ENCODE measurements at regions not wholly inside any gene's neighbourhood (a gene's known extent, or its start where the extent isn't known, plus 50 kb on each side); places are given as distances from the start of the nearest gene placed in this dataset.

GRCh38 chr7:26011039-26011696 is 140.8 kb upstream of the NFE2L3 start:
- H3K9me3 ChIP-seq (ENCODE audit: low read depth, low read length, poor library complexity, severe bottlenecking) = no peaks in the 10 kb centered on the region

DNA sequence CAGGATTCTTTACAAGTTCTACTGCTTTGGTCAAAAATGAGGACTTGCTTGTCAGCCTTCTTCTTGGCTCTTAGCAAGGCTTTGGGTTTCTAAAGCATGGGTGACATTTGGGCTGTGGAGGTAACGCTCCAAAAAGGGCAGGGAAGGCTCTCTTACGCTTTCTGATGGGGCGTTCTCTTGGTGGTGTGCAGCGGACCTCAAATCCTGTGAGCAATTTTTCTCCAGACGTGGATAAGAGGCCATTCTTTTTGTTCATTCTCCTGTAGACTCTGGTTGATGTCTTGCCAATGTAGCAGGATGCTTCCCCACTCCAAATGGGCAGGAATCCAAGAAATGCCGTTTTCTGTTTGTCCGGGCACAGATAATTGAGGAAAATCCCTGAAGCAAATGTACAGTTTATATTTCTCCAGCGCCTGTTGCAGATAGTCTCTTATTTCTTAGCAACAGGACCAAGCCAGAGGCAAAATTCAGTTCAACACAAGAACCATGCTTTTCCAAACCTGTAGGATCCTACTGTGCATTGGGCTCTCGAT is 138.4 kb upstream of the NFE2L3 start:
- intact Hi-C loops (cut with micrococcal nuclease; ENCODE audit: unreplicated experiment) = no loop called here
- BruUV-seq (replicated peaks) = no TSS peak
- no peaks in the 10 kb centered on the region for H3K36me3 ChIP-seq (ENCODE audit: insufficient read depth, low read length, poor library complexity, severe bottlenecking)

More at GRCh38 chr7:26011039-26011696, 140.8 kb upstream of the NFE2L3 start:
- intact Hi-C loops (cut with micrococcal nuclease; ENCODE audit: unreplicated experiment) = no loop called here
- Histone ChIP-seq H3K27me3 (replicated peaks; ENCODE audit: insufficient read depth, low read depth, low read length, poor library complexity) (no peaks in the 10 kb centered on the region), H3K4me3 (ENCODE audit: low read depth, low read length, poor library complexity, severe bottlenecking) (no peak overlapping the region), H3K4me1 (ENCODE audit: insufficient read depth, low read length, poor library complexity, severe bottlenecking) (peaks cover 24% of the 10 kb centered on the region), H3K36me3 (ENCODE audit: insufficient read depth, low read length, poor library complexity, severe bottlenecking) (no peaks in the 10 kb centered on the region), H3K27ac (ENCODE audit: low read depth, low read length, poor library complexity, severe bottlenecking) (no peak overlapping the region)
- BruUV-seq (replicated peaks) = no TSS peak
- DNase-seq (ENCODE audit: low spot score) = peak; percentile 68
- TF ChIP-seq EZH2 (IDR thresholded peaks at IDR 0.05; ENCODE audit: borderline replicate concordance, low read depth, low read length, poor library complexity, severe bottlenecking) = no peak
- no peak for TF ChIP-seq CTCF (conservative IDR thresholded peaks at IDR 0.05; ENCODE audit: low read depth, low read length)
- POLR2A ChIA-PET (ENCODE audit: low non-redundant PET) = no interaction called here
- CTCF ChIA-PET = no interaction called here

DNA sequence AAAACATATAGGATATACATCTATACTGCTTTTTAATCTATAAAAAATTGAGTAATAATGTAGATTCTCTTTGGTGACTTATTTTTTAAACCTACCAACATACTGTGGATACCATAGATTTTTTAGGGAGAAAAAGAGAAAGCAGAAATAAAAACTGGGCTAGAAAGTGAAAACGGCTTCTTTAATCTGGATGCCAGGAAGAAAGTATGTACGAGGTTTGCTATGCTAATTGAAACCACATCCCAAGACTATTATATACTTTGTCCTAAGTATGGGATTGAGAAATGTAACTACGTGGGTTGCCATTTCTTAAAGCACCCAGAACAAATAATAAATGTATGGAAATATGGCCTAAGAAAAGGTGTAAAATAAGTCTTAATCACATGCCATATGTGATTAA is 129.0 kb upstream of the NFE2L3 start:
- POLR2A ChIA-PET (ENCODE audit: low non-redundant PET) = no interaction called here
- H3K36me3 ChIP-seq (ENCODE audit: insufficient read depth, low read length, poor library complexity, severe bottlenecking) = no peaks in the 10 kb centered on the region
- no peak overlapping the region for H3K4me3 ChIP-seq (ENCODE audit: low read depth, low read length, poor library complexity, severe bottlenecking)
- intact Hi-C loops (cut with micrococcal nuclease; ENCODE audit: unreplicated experiment) = no loop called here
- H3K9me3 ChIP-seq (ENCODE audit: low read depth, low read length, poor library complexity, severe bottlenecking) = no peaks in the 10 kb centered on the region
- no TSS peak for BruUV-seq (replicated peaks)
- CTCF ChIA-PET = no interaction called here
- DNase-seq (ENCODE audit: low spot score) = peak; percentile 24
- peaks cover 6% of the 10 kb centered on the region for H3K4me1 ChIP-seq (ENCODE audit: insufficient read depth, low read length, poor library complexity, severe bottlenecking)
- H3K27ac ChIP-seq (ENCODE audit: low read depth, low read length, poor library complexity, severe bottlenecking) = no peak overlapping the region
- H3K27me3 ChIP-seq (replicated peaks; ENCODE audit: insufficient read depth, low read depth, low read length, poor library complexity) = no peaks in the 10 kb centered on the region
- TF ChIP-seq EZH2 (IDR thresholded peaks at IDR 0.05; ENCODE audit: borderline replicate concordance, low read depth, low read length, poor library complexity, severe bottlenecking) (no peak), CTCF (conservative IDR thresholded peaks at IDR 0.05; ENCODE audit: low read depth, low read length) (no peak)

More for the DNA sequence above, 138.4 kb upstream of the NFE2L3 start:
- ChIA-PET POLR2A (ENCODE audit: low non-redundant PET) (no interaction called here), CTCF (no interaction called here)
- peaks cover 24% of the 10 kb centered on the region for H3K4me1 ChIP-seq (ENCODE audit: insufficient read depth, low read length, poor library complexity, severe bottlenecking)
- H3K4me3 ChIP-seq (ENCODE audit: low read depth, low read length, poor library complexity, severe bottlenecking) = no peak overlapping the region
- no peaks in the 10 kb centered on the region for H3K27me3 ChIP-seq (replicated peaks; ENCODE audit: insufficient read depth, low read depth, low read length, poor library complexity)
- H3K27ac ChIP-seq (ENCODE audit: low read depth, low read length, poor library complexity, severe bottlenecking) = no peak overlapping the region
- TF ChIP-seq CTCF (conservative IDR thresholded peaks at IDR 0.05; ENCODE audit: low read depth, low read length) = no peak
- TF ChIP-seq EZH2 (IDR thresholded peaks at IDR 0.05; ENCODE audit: borderline replicate concordance, low read depth, low read length, poor library complexity, severe bottlenecking) = no peak
- no peaks in the 10 kb centered on the region for H3K9me3 ChIP-seq (ENCODE audit: low read depth, low read length, poor library complexity, severe bottlenecking)
- DNase-seq (ENCODE audit: low spot score) = peak; percentile 44
